Kidney epithelial cell (primary cell): ENCODE measurements at regions not wholly inside any gene's neighbourhood (a gene's known extent, or its start where the extent isn't known, plus 50 kb on each side); places are given as distances from the start of the nearest gene placed in this dataset.

ENCODE experiments used
- DNase-seq: peaks from one replicate; pipeline ENCODE4 v3.0.0-alpha.2; 2010; ENCODE audit warnings: low read depth
- H3K27me3 ChIP-seq: 2 replicates; pipeline ENCODE4 v1.6.0; 2011; ENCODE audit warnings: low read length; ENCODE audit not compliant: control insufficient read depth, insufficient read depth
- H3K36me3 ChIP-seq: 2 replicates; pipeline ENCODE4 v1.5.1; 2011; ENCODE audit warnings: low read length; ENCODE audit not compliant: control insufficient read depth, insufficient read depth
- H3K4me3 ChIP-seq: 2 replicates; pipeline ENCODE4 v1.5.1; 2011; ENCODE audit warnings: low read depth, mild to moderate bottlenecking, control low read depth, low read length
- CTCF ChIP-seq: IDR thresholded peaks from 2 replicates; pipeline ENCODE4 v1.5.1; 2011; ENCODE audit warnings: mild to moderate bottlenecking, moderate library complexity, low read length, control low read depth, inconsistent platforms; ENCODE audit not compliant: insufficient read depth, poor library complexity, severe bottlenecking

DNA sequence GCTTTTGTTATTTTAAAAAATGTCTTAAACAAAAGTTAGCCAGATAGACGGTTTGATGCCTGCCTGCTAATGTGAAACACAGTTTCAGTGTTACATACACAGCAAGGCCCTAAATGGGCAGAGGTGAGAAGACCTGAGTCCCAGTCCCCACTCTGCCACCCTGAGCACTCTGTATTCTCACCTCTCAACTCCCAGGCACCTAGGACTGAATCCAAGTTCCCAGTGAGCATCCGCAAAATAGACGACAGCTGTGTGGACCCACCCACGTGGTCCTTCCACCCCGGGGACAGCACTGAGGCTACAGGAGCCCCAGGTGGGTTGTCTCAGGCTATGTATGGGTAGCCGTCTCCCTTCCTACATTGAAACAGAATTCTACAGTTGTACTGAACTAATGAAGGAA, 111.5 kb downstream of the RPL27A start:
- no peak for DNase-seq
- TF ChIP-seq CTCF = no peak
- Histone ChIP-seq H3K4me3 (no peak overlapping the region), H3K27me3 (no peaks in the 10 kb centered on the region), H3K36me3 (no peaks in the 10 kb centered on the region)

DNA sequence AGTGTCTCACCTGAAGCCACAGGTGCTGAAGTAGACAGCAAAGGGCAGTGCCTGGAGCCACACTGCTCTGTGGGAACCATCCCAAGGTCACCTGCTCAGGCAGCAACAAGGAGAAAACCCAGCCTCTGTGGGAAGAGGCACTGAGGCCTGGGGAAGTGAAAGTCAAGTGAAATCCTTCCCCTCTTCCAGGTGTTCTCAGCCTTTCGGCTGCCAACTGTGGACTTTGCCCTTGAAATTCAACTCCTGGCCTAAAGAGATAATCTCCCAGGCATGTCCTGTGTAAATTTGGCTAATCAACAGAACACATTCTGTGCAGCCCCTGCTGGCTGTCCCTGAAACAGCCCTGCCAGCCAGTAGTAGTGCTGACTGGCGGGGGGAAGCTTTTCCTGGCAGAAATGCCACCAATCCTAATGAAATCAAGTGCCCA, 112.1 kb downstream of the RPL27A start:
- no peak overlapping the region for H3K4me3 ChIP-seq
- H3K36me3 ChIP-seq = no peaks in the 10 kb centered on the region
- TF ChIP-seq CTCF = no peak
- no peak for DNase-seq
- no peaks in the 10 kb centered on the region for H3K27me3 ChIP-seq

GRCh38 chr11:8796941-8797340, 114.0 kb upstream of the AKIP1 start:
- Histone ChIP-seq H3K27me3 (no peaks in the 10 kb centered on the region), H3K36me3 (no peaks in the 10 kb centered on the region), H3K4me3 (no peak overlapping the region)
- no peak for TF ChIP-seq CTCF
- no peak for DNase-seq

- Histone ChIP-seq H3K4me3 (no peak overlapping the region), H3K27me3 (no peaks in the 10 kb centered on the region), H3K36me3 (no peaks in the 10 kb centered on the region)
- TF ChIP-seq CTCF = no peak
- no peak for DNase-seq
These were observed 111.7 kb upstream of the AKIP1 start for GRCh38 chr11:8799273-8799672.

- H3K4me3 ChIP-seq = no peak overlapping the region
- no peak for DNase-seq
- H3K27me3 ChIP-seq = no peaks in the 10 kb centered on the region
- H3K36me3 ChIP-seq = no peaks in the 10 kb centered on the region
- TF ChIP-seq CTCF = no peak
These were observed 110.4 kb upstream of the AKIP1 start for GRCh38 chr11:8800520-8801110.

GRCh38 chr11:8801121-8801520, 109.9 kb upstream of the AKIP1 start:
- no peak for TF ChIP-seq CTCF
- Histone ChIP-seq H3K36me3 (no peaks in the 10 kb centered on the region), H3K27me3 (no peaks in the 10 kb centered on the region), H3K4me3 (no peak overlapping the region)
- no peak for DNase-seq
